RWPE1 (cell line): ENCODE measurements at regions not wholly inside any gene's neighbourhood (a gene's known extent, or its start where the extent isn't known, plus 50 kb on each side); places are given as distances from the start of the nearest gene placed in this dataset.

Experiments
- CTCF ChIA-PET: fragments of 350-600 bp; sonication (Branson Sonifier 250); formaldehyde crosslinking; extraction: SDS; loops from one replicate; lab custom pipeline; 2021; lab: Yijun Ruan, JAX
- POLR2A ChIA-PET: fragments of 400-600 bp; formaldehyde crosslinking; extraction: SDS; loops from one replicate; lab custom pipeline; 2020; ENCODE audit warnings: antibody characterized with exemption; ENCODE audit not compliant: low non-redundant PET; lab: Yijun Ruan, JAX
- DNase-seq: peaks from one replicate; pipeline ENCODE4 v3.0.0; 2012; ENCODE audit warnings: low spot score
- H3K27ac ChIP-seq: fragments of 450-650 bp; 2 replicates; pipeline ENCODE4 v1.5.1; 2017
- TF ChIP-seq, protein P1 (sequence below): fragments of 450-650 bp; conservative IDR thresholded peaks from 2 replicates; pipeline ENCODE4 v1.5.1; 2017; ENCODE audit warnings: low read depth, mild to moderate bottlenecking

DNA sequence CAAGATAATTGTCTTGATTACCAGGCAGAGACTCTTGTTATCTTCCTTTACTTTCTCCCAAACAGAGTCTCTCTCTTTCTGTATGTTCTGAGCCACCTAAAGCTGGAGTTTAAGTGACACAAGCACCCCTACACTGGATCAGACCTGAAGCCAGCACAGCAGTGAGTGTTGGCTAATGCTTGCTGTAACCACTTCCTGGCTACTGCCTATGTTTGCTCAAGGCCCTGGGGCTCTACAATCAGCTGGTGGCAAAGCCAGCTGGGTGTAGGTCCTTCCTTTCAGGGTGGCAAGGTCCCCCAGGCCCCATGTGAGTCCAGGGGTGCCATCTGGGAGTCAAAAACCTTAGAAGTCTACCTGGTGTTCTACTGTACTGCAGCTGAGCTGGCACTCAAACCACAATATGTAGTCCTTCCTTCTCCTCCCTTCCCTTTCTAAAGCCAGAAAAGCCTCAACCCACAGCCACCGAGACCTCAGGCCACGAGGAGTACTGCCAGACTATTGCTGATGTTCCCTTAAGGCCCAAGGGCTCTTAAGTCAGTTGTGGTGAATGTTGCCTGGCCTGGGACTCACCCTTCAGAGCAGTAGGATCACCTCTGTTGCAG, 416.3 kb downstream of the ADRA2A start:
- H3K27ac ChIP-seq, result no peak overlapping the region
- ChIA-PET CTCF (no interaction called here), POLR2A (no interaction called here)
- TF ChIP-seq, protein P1, sequence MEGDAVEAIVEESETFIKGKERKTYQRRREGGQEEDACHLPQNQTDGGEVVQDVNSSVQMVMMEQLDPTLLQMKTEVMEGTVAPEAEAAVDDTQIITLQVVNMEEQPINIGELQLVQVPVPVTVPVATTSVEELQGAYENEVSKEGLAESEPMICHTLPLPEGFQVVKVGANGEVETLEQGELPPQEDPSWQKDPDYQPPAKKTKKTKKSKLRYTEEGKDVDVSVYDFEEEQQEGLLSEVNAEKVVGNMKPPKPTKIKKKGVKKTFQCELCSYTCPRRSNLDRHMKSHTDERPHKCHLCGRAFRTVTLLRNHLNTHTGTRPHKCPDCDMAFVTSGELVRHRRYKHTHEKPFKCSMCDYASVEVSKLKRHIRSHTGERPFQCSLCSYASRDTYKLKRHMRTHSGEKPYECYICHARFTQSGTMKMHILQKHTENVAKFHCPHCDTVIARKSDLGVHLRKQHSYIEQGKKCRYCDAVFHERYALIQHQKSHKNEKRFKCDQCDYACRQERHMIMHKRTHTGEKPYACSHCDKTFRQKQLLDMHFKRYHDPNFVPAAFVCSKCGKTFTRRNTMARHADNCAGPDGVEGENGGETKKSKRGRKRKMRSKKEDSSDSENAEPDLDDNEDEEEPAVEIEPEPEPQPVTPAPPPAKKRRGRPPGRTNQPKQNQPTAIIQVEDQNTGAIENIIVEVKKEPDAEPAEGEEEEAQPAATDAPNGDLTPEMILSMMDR, result no peak
- DNase-seq, result no peak

DNA sequence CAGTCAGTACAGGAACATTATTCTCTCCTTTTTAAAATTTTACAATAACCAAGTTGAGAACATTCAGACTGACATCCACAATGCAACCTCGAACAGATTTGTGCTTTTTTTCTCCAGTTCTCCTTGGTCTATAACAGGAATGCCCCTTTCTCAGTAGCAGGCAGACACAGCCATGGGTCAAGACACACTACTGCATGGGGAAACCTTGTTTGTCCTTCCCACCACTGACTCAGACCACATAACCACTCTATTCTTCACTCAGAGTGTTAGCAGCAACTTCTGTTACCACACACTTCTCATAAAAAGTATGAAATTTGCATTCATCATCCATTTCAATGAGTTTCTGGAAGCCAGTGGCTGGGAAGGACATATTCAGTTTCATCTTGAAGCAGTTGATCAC, 421.7 kb downstream of the ADRA2A start:
- H3K27ac ChIP-seq, result no peak overlapping the region
- ChIA-PET CTCF (no interaction called here), POLR2A (no interaction called here)
- TF ChIP-seq, protein P1, result no peak
- DNase-seq, result no peak

DNA sequence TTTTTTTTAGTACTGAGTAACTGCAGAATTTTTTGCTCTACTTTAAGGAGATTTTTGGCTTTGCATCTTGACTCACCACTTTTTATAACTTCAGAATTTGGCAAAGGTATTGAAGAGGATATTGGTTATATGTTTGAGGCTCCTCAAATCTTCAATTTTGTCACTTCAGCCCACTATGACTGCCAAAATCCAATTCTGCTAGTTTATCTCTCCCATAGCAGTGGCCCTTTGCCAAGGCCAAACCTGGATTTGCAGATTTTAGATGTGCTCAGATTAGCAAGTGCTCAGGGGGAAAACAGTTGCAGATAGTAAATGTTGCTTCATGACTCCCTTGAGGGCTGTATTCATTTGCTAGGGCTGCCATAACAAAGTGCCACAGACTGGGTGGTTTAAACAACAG, 427.5 kb downstream of the ADRA2A start:
- DNase-seq, result no peak
- CTCF ChIA-PET, result no interaction called here
- TF ChIP-seq, protein P1, result no peak
- POLR2A ChIA-PET, result no interaction called here
- H3K27ac ChIP-seq, result no peak overlapping the region

DNA sequence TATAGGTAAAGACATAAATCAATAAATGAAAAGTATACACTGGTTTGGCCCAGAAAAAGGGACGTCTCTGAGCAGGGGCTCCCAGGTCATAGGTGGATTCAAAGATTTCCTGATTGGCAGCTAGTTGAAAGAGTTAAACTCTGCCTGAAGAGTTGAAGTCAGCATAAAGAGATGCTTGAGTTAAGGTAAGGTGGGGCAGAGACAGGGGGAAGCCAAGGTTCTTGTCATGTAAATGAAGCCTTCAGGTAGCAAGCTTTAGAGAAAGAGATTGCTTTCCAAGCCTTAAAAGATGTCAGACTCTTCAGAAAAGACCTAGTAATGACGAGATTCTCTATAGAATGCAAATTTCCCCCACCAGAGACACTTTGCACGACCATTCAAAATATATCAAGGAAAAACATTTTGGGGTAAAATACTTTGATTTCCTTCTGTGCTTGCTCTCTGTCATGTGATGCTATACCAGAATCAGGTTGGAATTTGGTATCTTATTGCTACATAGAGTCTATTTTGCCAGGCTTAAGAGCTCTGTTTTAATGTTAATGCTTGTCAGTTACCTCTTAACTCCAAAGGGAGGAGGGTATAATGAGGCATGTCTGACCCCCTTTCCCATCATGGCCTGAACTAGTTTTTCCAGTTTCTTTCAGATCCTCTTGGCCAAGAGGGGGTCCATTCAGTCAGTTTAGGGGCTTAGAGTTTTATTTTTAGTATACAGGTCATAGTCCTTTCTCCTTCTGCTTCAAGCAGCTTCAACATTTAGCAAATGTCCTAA, 429.6 kb downstream of the ADRA2A start:
- CTCF ChIA-PET, result no interaction called here

DNA sequence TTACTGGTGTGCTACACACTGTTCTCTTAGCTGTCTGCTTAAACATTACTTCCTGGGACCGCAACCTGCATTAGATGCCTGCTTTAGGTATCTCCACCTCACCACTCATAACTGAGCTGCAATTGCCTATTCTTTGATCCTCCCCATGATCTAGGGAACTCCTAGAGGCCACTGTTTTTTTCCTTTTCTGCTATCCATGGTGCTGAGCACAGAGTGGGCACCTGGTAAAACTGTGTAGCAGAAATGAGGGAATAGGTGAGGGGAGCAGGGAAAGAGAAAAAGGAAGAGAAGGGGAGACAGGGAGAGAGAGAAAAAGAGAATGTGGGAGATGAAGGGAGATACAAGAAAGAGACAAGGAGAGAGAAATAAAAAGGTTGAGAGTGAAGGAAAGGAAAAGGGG, 434.9 kb downstream of the ADRA2A start:
- TF ChIP-seq, protein P1, result no peak
- ChIA-PET CTCF (no interaction called here), POLR2A (no interaction called here)
- H3K27ac ChIP-seq, result no peak overlapping the region
- DNase-seq, result no peak

More for the DNA sequence above, 429.6 kb downstream of the ADRA2A start:
- TF ChIP-seq, protein P1, result no peak
- no peak for DNase-seq
- no peak overlapping the region for H3K27ac ChIP-seq
- POLR2A ChIA-PET, result no interaction called here

DNA sequence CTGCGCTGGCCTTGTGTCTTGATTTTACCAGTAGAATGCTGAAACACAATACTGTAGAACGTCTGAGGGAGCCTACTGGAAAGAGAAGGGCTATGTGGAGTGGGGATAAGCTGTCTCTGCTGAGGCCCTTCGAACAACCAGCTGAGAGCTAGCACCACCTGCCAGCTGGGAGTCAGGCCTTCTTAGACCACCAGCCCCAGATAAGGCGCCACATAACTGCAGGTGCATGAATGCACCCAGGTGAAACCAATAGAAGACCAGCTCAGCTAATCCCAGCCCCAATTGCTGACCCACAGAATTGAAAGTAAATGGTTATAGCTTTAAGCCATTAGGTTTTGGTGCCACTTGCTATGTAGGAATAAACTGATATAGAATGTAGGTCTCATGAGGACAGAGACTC, 438.4 kb downstream of the ADRA2A start:
- ChIA-PET POLR2A (no interaction called here), CTCF (interaction anchor here (0.5 to 0.6 kb wide), 2 partner anchors 32 to 52 kb away, joined by 3 read pairs; no protein-coding TSS in a partner anchor)
- TF ChIP-seq, protein P1, result no peak
- no peak overlapping the region for H3K27ac ChIP-seq
- DNase-seq, result no peak
